Activated CD8-positive, alpha-beta T cell treated with anti-CD3 and anti-CD28 coated beads for 36 hours (primary cell): ENCODE measurements at regions not wholly inside any gene's neighbourhood (a gene's known extent, or its start where the extent isn't known, plus 50 kb on each side); places are given as distances from the start of the nearest gene placed in this dataset.

Experiments used
- ATAC-seq: fragments of 200-7000 bp; cut with Tn5 transposase; one replicate; pipeline ENCODE4 v1.10.0; 2021; ENCODE audit warnings: mild to moderate bottlenecking, moderate library complexity
- CTCF ChIA-PET: fragments of 350-600 bp; sonication (Branson Sonifier 250); formaldehyde crosslinking; loops from one replicate; lab custom pipeline; 2021; ENCODE audit warnings: antibody characterized with exemption; lab: Charles Lee
- POLR2A ChIA-PET: fragments of 350-600 bp; sonication (Branson Sonifier 250); formaldehyde crosslinking; loops from one replicate; lab custom pipeline; 2021; ENCODE audit warnings: antibody characterized with exemption; lab: Charles Lee
- DNase-seq: peaks from one replicate; pipeline ENCODE4 v3.0.0-alpha.2; 2020
- H3K27ac Mint-ChIP-seq: one replicate; pipeline ENCODE4 v1.8.0; 2021; ENCODE audit warnings: mild to moderate bottlenecking, mixed read lengths
- H3K27me3 Mint-ChIP-seq: one replicate; pipeline ENCODE4 v1.8.0; 2021; ENCODE audit warnings: mixed read lengths
- H3K36me3 Mint-ChIP-seq: one replicate; pipeline ENCODE4 v1.8.0; 2021; ENCODE audit warnings: low read depth, mixed read lengths
- H3K4me1 Mint-ChIP-seq: one replicate; pipeline ENCODE4 v1.8.0; 2021; ENCODE audit warnings: low read depth, mixed read lengths
- H3K4me3 Mint-ChIP-seq: one replicate; pipeline ENCODE4 v1.8.0; 2021; ENCODE audit warnings: mild to moderate bottlenecking, moderate library complexity, mixed read lengths
- H3K9me3 Mint-ChIP-seq: one replicate; pipeline ENCODE4 v1.8.0; 2021; ENCODE audit warnings: mixed read lengths
- intact Hi-C: fragments of 100-400 bp; cut with micrococcal nuclease; formaldehyde crosslinking; loops from one replicate; pipeline ENCODE4 v1.10.0; 2022
- TF ChIP-seq, protein P1 (sequence below): fragments of 200-600 bp; IDR thresholded peaks from one replicate; pipeline ENCODE4 v1.8.0; 2022; ENCODE audit warnings: antibody characterized with exemption, mild to moderate bottlenecking

DNA sequence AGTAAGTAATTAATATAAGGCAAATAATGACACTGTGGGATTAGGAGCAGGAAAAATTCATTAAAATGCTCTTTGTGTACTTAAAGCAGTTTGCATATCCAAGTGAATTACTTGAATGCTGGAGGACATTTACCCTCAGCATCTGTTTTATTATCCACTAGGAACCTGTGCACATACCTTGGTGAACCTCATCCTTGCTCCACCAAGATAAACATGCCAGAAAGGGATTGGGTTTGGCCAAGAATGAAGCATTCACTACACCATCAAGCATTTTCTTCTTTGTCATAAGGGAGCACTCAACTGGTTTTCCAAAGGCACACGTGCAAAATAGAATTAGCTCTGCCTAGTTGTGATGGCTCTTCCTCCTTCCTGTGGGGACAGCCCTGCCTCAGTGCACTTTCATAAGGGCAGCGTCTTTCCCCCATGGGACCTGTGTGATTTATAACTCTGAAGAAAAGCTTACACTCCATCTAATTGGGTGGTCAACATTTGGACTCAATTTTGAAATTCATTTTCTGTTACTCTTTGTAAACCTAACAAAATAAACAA is 291.7 kb downstream of the USP46 start:
- no peak overlapping the region for H3K27ac Mint-ChIP-seq
- no peak overlapping the region for H3K4me3 Mint-ChIP-seq
- ChIA-PET POLR2A (no interaction called here), CTCF (no interaction called here)
- H3K27me3 Mint-ChIP-seq, result peaks cover 1% of the 10 kb centered on the region
- H3K36me3 Mint-ChIP-seq, result no peaks in the 10 kb centered on the region
- ATAC-seq (no peak), DNase-seq (no peak)
- no peaks in the 10 kb centered on the region for H3K9me3 Mint-ChIP-seq
- TF ChIP-seq, protein P1, sequence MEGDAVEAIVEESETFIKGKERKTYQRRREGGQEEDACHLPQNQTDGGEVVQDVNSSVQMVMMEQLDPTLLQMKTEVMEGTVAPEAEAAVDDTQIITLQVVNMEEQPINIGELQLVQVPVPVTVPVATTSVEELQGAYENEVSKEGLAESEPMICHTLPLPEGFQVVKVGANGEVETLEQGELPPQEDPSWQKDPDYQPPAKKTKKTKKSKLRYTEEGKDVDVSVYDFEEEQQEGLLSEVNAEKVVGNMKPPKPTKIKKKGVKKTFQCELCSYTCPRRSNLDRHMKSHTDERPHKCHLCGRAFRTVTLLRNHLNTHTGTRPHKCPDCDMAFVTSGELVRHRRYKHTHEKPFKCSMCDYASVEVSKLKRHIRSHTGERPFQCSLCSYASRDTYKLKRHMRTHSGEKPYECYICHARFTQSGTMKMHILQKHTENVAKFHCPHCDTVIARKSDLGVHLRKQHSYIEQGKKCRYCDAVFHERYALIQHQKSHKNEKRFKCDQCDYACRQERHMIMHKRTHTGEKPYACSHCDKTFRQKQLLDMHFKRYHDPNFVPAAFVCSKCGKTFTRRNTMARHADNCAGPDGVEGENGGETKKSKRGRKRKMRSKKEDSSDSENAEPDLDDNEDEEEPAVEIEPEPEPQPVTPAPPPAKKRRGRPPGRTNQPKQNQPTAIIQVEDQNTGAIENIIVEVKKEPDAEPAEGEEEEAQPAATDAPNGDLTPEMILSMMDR, result no peak
- intact Hi-C loops, result no loop called here
- no peaks in the 10 kb centered on the region for H3K4me1 Mint-ChIP-seq

DNA sequence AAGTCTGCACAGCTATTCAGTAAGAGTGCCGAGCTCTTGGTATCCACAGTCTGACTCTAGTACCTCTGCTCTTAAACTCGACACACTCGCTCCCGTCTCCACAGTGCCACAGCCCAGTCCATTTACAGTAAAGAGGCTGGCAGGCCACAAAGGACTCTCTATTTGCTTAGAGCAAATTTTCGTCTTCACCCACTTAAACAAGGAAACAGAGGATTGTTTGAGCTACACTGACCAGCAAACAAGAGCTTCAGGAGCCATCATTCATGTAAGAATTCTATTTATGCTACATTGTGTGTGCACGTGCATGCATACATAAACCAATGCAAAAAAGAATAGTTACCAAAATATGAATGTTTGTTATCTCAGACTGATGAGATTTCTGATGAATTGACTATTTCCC is 290.2 kb downstream of the USP46 start:
- Mint-ChIP-seq H3K4me3 (no peak overlapping the region), H3K27ac (no peak overlapping the region)
- DNase-seq, result no peak

DNA sequence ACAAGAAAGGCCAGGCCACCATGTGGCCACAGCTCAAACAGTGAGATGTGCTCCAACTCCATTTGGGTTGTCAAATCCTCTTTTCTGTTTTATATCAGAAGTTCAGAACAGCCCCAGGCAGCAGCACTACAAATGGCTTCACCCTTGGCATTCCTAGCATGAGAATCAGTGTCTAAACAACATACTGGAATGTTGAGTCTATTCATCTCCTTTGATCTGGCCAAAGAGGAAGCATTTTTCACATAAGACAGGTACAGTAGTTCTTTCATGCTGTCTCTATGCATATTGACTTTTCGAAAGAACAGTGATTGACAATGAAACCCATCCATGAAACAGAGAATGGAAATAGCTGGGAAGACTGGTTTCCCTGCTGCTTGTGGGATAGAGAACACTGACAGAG is 289.5 kb downstream of the USP46 start:
- CTCF ChIA-PET, result interaction anchor here (0.6 kb wide), 1 partner anchor 352 kb away, joined by 3 read pairs; no protein-coding TSS in a partner anchor
- DNase-seq (no peak), ATAC-seq (no peak)
- Mint-ChIP-seq H3K9me3 (no peaks in the 10 kb centered on the region), H3K27ac (no peak overlapping the region), H3K27me3 (peaks cover 1% of the 10 kb centered on the region), H3K4me1 (no peaks in the 10 kb centered on the region), H3K4me3 (no peak overlapping the region), H3K36me3 (no peaks in the 10 kb centered on the region)
- TF ChIP-seq, protein P1, result no peak
- intact Hi-C loops, result loop anchor here (10.0 kb wide), 2 partner anchors 295 to 1865 kb away; no protein-coding TSS in a partner anchor
- POLR2A ChIA-PET, result no interaction called here

More for the DNA sequence above, 290.2 kb downstream of the USP46 start:
- no peaks in the 10 kb centered on the region for H3K9me3 Mint-ChIP-seq
- no peaks in the 10 kb centered on the region for H3K4me1 Mint-ChIP-seq
- ChIA-PET CTCF (interaction anchor here (0.6 kb wide), 1 partner anchor 353 kb away, joined by 3 read pairs; no protein-coding TSS in a partner anchor), POLR2A (no interaction called here)
- H3K27me3 Mint-ChIP-seq, result peaks cover 1% of the 10 kb centered on the region
- ATAC-seq, result no peak
- no peaks in the 10 kb centered on the region for H3K36me3 Mint-ChIP-seq
- TF ChIP-seq, protein P1, result no peak
- intact Hi-C loops, result no loop called here

DNA sequence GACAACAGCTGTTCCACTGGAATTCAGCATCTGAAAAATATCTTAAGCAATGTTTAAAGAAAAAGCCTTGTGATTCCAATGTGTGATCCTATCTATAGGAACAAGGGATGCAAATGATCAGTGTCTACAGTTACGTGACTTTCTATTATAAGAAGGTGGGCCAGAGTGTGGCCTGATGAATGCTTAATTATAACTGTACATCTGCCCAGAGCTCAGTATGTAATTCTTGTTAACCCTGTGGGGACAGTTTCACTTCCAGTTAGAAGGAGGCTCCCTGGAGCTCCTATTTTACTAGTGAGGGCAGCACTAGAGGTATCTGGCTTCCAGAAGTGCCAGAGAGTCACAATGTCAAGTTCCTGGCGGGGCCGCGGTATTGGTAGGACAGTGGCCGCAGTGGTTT is 288.5 kb downstream of the USP46 start:
- Mint-ChIP-seq H3K9me3 (no peaks in the 10 kb centered on the region), H3K27ac (no peak overlapping the region), H3K4me3 (no peak overlapping the region), H3K27me3 (peaks cover 1% of the 10 kb centered on the region), H3K4me1 (no peaks in the 10 kb centered on the region), H3K36me3 (no peaks in the 10 kb centered on the region)
- ATAC-seq (no peak), DNase-seq (no peak)
- ChIA-PET POLR2A (no interaction called here), CTCF (no interaction called here)
- TF ChIP-seq, protein P1, result no peak
- intact Hi-C loops, result loop anchor here (10.0 kb wide), 2 partner anchors 294 to 1864 kb away; no protein-coding TSS in a partner anchor

DNA sequence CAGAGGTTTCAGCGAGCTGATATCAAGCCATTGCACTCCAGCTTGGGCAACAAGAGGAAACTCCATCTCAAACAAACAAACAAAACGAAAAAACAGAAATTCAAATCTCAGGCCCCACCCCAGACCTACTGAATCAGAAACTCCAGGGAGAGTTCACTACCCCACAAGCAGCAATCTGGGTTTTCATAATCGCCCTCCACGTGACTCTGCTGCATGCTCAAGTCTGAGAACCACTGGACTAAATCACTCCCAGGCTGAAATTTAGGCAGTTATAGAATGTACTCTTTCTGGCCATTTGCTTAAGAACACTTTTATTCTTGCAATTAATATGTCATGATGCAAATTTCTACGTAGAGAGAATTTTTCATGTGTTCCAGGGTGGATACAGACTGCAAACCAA is 287.3 kb downstream of the USP46 start:
- Mint-ChIP-seq H3K36me3 (no peaks in the 10 kb centered on the region), H3K9me3 (no peaks in the 10 kb centered on the region), H3K4me1 (no peaks in the 10 kb centered on the region), H3K4me3 (no peak overlapping the region), H3K27me3 (peaks cover 1% of the 10 kb centered on the region), H3K27ac (no peak overlapping the region)
- CTCF ChIA-PET, result no interaction called here
- POLR2A ChIA-PET, result no interaction called here
- DNase-seq, result no peak
- ATAC-seq, result no peak
- intact Hi-C loops, result loop anchor here (10.0 kb wide), 2 partner anchors 293 to 1863 kb away; no protein-coding TSS in a partner anchor
- TF ChIP-seq, protein P1, result no peak
